ENCODE measurements at regions not wholly inside any gene's neighbourhood (a gene's known extent, or its start where the extent isn't known, plus 50 kb on each side); places are given as distances from the start of the nearest gene placed in this dataset.

DNA sequence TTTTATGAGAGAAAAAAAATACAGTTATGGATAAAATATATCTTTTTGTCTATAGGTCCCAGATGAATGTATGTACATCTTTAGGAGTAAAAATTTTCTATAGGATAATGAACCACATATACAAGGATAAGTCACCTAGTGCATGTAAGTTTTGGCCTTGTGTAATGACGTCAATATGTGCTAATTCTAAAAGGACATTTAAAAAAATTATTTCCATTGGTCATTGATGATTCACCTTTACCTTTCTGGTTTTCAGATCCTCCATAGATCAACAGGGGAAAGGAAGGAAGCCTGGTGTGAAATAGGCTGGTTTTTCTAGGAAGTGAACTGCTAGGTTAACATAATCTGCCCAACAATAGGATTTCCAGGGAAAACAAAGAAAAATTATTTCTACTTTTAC lies 684.3 kb upstream of the SOX9 start:
- POLR2A ChIA-PET: no interaction called here
- CTCF ChIA-PET: no interaction called here
- Mint-ChIP-seq H3K4me1 (peaks cover 6% of the 10 kb centered on the region), H3K4me3 (no peak overlapping the region), H3K27me3 (ENCODE audit: low read depth) (no peaks in the 10 kb centered on the region), H3K36me3 (no peaks in the 10 kb centered on the region), H3K27ac (no peak overlapping the region), H3K9me3 (peaks cover 7% of the 10 kb centered on the region)
- DNase-seq (ENCODE audit: low spot score) (no peak), ATAC-seq (no peak)
- TF ChIP-seq PRDM15 (CRISPR knock-in tag; IDR thresholded peaks at IDR 0.05) (no peak), FOXK1 (CRISPR knock-in tag; IDR thresholded peaks at IDR 0.05) (no peak), E2F5 (CRISPR knock-in tag; IDR thresholded peaks at IDR 0.05) (no peak), FOXJ3 (CRISPR knock-in tag; IDR thresholded peaks at IDR 0.05; ENCODE audit: borderline replicate concordance) (no peak)

DNA sequence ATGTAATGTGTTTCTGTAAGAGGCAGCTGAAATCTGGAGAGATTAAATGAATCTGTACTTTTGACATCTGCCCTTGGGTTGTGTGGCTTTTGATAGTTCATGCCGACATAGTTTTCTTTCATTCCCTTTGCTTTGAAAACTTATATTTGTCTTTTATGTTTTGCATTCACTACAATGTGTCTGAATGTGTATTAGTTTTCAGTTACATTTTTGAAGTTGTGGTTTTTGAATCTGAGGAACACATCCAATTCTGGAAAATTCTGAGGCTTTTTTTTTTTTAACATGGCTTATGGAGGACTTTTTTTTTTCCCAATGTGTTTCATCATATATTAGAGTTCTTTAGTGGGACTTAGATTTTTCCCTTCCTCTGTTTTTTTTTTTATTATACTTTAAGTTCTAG lies 683.7 kb upstream of the SOX9 start:
- no peaks in the 10 kb centered on the region for H3K27me3 Mint-ChIP-seq (ENCODE audit: low read depth)
- DNase-seq (ENCODE audit: low spot score) (no peak), ATAC-seq (no peak)
- no peak overlapping the region for H3K4me3 Mint-ChIP-seq
- H3K27ac Mint-ChIP-seq: no peak overlapping the region
- peaks cover 6% of the 10 kb centered on the region for H3K4me1 Mint-ChIP-seq
- POLR2A ChIA-PET: no interaction called here
- H3K9me3 Mint-ChIP-seq: peaks cover 7% of the 10 kb centered on the region
- no peaks in the 10 kb centered on the region for H3K36me3 Mint-ChIP-seq
- CTCF ChIA-PET: no interaction called here
- TF ChIP-seq PREB (CRISPR knock-in tag; IDR thresholded peaks at IDR 0.05; ENCODE audit: borderline replicate concordance) (no peak), USF1 (CRISPR knock-in tag; IDR thresholded peaks at IDR 0.05) (no peak), CBFB (CRISPR knock-in tag; IDR thresholded peaks at IDR 0.05; ENCODE audit: low read depth) (no peak), ZNF138 (CRISPR knock-in tag; conservative IDR thresholded peaks at IDR 0.05) (no peak), NFYB (CRISPR knock-in tag; conservative IDR thresholded peaks at IDR 0.05; ENCODE audit: low read depth) (no peak), STAT6 (CRISPR knock-in tag; conservative IDR thresholded peaks at IDR 0.05; ENCODE audit: low read depth) (no peak), E2F5 (CRISPR knock-in tag; IDR thresholded peaks at IDR 0.05) (no peak), ZNF121 (CRISPR knock-in tag; IDR thresholded peaks at IDR 0.05) (no peak), SMAD3 (CRISPR knock-in tag; IDR thresholded peaks at IDR 0.05; ENCODE audit: borderline replicate concordance) (no peak)
- TF ChIP-seq, protein P1, sequence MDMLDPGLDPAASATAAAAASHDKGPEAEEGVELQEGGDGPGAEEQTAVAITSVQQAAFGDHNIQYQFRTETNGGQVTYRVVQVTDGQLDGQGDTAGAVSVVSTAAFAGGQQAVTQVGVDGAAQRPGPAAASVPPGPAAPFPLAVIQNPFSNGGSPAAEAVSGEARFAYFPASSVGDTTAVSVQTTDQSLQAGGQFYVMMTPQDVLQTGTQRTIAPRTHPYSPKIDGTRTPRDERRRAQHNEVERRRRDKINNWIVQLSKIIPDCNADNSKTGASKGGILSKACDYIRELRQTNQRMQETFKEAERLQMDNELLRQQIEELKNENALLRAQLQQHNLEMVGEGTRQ (CRISPR knock-in tag; IDR thresholded peaks at IDR 0.05): no peak
- TF ChIP-seq, protein P2, sequence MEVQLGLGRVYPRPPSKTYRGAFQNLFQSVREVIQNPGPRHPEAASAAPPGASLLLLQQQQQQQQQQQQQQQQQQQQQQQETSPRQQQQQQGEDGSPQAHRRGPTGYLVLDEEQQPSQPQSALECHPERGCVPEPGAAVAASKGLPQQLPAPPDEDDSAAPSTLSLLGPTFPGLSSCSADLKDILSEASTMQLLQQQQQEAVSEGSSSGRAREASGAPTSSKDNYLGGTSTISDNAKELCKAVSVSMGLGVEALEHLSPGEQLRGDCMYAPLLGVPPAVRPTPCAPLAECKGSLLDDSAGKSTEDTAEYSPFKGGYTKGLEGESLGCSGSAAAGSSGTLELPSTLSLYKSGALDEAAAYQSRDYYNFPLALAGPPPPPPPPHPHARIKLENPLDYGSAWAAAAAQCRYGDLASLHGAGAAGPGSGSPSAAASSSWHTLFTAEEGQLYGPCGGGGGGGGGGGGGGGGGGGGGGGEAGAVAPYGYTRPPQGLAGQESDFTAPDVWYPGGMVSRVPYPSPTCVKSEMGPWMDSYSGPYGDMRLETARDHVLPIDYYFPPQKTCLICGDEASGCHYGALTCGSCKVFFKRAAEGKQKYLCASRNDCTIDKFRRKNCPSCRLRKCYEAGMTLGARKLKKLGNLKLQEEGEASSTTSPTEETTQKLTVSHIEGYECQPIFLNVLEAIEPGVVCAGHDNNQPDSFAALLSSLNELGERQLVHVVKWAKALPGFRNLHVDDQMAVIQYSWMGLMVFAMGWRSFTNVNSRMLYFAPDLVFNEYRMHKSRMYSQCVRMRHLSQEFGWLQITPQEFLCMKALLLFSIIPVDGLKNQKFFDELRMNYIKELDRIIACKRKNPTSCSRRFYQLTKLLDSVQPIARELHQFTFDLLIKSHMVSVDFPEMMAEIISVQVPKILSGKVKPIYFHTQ (CRISPR knock-in tag; IDR thresholded peaks at IDR 0.05): no peak
- TF ChIP-seq, protein P3, sequence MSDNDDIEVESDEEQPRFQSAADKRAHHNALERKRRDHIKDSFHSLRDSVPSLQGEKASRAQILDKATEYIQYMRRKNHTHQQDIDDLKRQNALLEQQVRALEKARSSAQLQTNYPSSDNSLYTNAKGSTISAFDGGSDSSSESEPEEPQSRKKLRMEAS (CRISPR knock-in tag; IDR thresholded peaks at IDR 0.05): no peak
- TF ChIP-seq, protein P4, sequence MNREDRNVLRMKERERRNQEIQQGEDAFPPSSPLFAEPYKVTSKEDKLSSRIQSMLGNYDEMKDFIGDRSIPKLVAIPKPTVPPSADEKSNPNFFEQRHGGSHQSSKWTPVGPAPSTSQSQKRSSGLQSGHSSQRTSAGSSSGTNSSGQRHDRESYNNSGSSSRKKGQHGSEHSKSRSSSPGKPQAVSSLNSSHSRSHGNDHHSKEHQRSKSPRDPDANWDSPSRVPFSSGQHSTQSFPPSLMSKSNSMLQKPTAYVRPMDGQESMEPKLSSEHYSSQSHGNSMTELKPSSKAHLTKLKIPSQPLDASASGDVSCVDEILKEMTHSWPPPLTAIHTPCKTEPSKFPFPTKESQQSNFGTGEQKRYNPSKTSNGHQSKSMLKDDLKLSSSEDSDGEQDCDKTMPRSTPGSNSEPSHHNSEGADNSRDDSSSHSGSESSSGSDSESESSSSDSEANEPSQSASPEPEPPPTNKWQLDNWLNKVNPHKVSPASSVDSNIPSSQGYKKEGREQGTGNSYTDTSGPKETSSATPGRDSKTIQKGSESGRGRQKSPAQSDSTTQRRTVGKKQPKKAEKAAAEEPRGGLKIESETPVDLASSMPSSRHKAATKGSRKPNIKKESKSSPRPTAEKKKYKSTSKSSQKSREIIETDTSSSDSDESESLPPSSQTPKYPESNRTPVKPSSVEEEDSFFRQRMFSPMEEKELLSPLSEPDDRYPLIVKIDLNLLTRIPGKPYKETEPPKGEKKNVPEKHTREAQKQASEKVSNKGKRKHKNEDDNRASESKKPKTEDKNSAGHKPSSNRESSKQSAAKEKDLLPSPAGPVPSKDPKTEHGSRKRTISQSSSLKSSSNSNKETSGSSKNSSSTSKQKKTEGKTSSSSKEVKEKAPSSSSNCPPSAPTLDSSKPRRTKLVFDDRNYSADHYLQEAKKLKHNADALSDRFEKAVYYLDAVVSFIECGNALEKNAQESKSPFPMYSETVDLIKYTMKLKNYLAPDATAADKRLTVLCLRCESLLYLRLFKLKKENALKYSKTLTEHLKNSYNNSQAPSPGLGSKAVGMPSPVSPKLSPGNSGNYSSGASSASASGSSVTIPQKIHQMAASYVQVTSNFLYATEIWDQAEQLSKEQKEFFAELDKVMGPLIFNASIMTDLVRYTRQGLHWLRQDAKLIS (CRISPR knock-in tag; IDR thresholded peaks at IDR 0.05; ENCODE audit: borderline replicate concordance): no peak
